ENCODE measurements at regions not wholly inside any gene's neighbourhood (a gene's known extent, or its start where the extent isn't known, plus 50 kb on each side); places are given as distances from the start of the nearest gene placed in this dataset.

DNA sequence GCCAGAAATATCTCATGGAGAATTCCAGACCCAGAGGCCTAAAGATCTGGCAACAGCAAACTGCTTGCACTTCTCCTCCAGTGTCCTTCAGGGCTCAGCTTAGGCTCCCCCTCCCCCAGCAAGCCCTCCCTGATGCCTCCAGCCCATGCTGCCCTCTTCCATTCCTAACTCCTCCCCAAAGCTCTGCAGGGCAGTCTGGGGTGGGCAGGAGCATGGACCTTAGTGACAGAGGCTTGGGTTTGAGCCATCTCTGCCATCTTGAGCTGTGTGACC lies 436.8 kb downstream of the PTPRU start:
- TF ChIP-seq POLR2A (IDR thresholded peaks at IDR 0.05) = no peak
- no peak for TF ChIP-seq CTCF (IDR thresholded peaks at IDR 0.05 in 8 of 11, conservative IDR thresholded peaks at IDR 0.05 in 3 of 11)
- TF ChIP-seq POLR2AphosphoS5 (IDR thresholded peaks at IDR 0.05) = no peak

All from spleen (tissue), 7 donors.